ENCODE measurements at regions not wholly inside any gene's neighbourhood (a gene's known extent, or its start where the extent isn't known, plus 50 kb on each side); places are given as distances from the start of the nearest gene placed in this dataset.

DNA sequence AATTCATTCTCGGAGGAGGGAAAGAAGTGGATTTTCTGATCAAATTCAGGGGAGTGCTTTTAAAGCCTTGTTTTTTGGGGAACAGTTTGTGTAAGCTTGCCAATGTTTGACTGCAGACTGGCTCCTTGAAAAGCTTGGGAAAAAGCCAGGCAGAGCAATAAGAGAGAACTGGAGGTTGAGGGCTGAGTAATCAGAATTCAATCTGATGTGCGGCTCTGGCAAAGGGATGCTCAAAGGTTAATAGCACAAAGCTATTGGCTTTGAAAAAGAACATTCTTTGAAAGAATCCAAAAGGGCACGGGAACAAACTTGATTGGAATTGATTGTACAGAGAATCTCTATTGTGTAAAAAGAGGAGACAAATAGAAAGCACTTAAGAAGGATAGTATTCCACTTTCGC, 279.3 kb downstream of the YTHDC2 start:
- intact Hi-C loops (cut with micrococcal nuclease) = no loop called here
- no peak overlapping the region for H3K4me3 ChIP-seq
- H3K4me1 ChIP-seq (replicated peaks in 1 of 2; ENCODE audit: control insufficient read depth in 2 of 2, insufficient read depth in 2 of 2, low read length in 2 of 2) = no peaks in the 10 kb centered on the region
- no peak overlapping the region for H3K4me2 ChIP-seq (ENCODE audit: insufficient read depth, low read length)
- H4K20me1 ChIP-seq (replicated peaks; ENCODE audit: control insufficient read depth, insufficient read depth, low read length) = no peaks in the 10 kb centered on the region
- TF ChIP-seq, protein P1, sequence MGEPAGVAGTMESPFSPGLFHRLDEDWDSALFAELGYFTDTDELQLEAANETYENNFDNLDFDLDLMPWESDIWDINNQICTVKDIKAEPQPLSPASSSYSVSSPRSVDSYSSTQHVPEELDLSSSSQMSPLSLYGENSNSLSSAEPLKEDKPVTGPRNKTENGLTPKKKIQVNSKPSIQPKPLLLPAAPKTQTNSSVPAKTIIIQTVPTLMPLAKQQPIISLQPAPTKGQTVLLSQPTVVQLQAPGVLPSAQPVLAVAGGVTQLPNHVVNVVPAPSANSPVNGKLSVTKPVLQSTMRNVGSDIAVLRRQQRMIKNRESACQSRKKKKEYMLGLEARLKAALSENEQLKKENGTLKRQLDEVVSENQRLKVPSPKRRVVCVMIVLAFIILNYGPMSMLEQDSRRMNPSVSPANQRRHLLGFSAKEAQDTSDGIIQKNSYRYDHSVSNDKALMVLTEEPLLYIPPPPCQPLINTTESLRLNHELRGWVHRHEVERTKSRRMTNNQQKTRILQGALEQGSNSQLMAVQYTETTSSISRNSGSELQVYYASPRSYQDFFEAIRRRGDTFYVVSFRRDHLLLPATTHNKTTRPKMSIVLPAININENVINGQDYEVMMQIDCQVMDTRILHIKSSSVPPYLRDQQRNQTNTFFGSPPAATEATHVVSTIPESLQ (CRISPR knock-in tag; IDR thresholded peaks at IDR 0.05) = no peak
- TF ChIP-seq ZNF134 (CRISPR knock-in tag; conservative IDR thresholded peaks at IDR 0.05) (no peak), SAFB (IDR thresholded peaks at IDR 0.05; ENCODE audit: borderline replicate concordance, low read depth, low read length) (no peak)
- ChIA-PET POLR2A (no interaction called here), CTCF (ENCODE audit: low intra/inter-chr PET ratio) (no interaction called here)
- no peaks in the 10 kb centered on the region for H3K36me3 ChIP-seq (ENCODE audit: control insufficient read depth, insufficient read depth, low read length)
- no peaks in the 10 kb centered on the region for H3K27me3 ChIP-seq (ENCODE audit: control insufficient read depth in 2 of 2, insufficient read depth in 2 of 2, low read length in 2 of 2)
- 0% methylated on average over 4 of the region's 4 CpGs for WGBS (ENCODE audit: insufficient coverage, low coverage, missing lambda C conversion rate)
- in situ Hi-C loops (cut with MboI) = no loop called here
- no peaks in the 10 kb centered on the region for H3K9me3 ChIP-seq (replicated peaks; ENCODE audit: control insufficient read depth, insufficient read depth, low read depth, low read length)
- H3K27ac ChIP-seq (ENCODE audit: extremely low read depth, low read depth, low read length) = no peak overlapping the region
- ATAC-seq = no peak
- H3K9me1 ChIP-seq (ENCODE audit: control insufficient read depth, insufficient read depth, low read length) = no peaks in the 10 kb centered on the region
- H3K9ac ChIP-seq (ENCODE audit: insufficient read depth in 1 of 2, low read depth in 2 of 2, low read length in 2 of 2) = no peak overlapping the region
- DNase-seq (ENCODE audit: extremely low read depth in 1 of 4, low spot score in 3 of 4) = no peak
- no peak overlapping the region for H2AFZ ChIP-seq (ENCODE audit: low read depth, low read length)
- no peak for FAIRE-seq
- no peaks in the 10 kb centered on the region for H3K79me2 ChIP-seq (ENCODE audit: control insufficient read depth, insufficient read depth, low read length)
- no TSS peak for BruUV-seq (replicated peaks)

DNA sequence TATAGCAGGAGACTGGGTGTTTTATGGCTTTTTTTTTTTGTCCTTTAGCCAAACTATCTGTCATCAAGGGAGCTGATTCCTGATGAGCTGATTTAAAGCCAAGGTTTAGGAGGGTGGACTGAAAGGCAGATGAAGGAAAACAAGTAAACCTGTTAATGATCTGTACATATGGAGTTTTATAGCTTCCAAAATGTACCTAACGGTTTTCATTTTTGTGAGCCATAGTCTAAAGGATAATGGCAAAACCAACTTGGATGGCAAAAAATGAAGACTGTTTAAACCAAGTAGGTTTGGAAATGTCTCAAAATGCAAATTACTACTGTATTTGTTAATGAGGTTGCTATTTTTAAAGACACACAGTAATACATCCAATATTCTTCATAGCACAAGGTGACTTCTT, 281.5 kb downstream of the YTHDC2 start:
- Histone ChIP-seq H3K4me3 (no peak overlapping the region), H3K9ac (ENCODE audit: insufficient read depth in 1 of 2, low read depth in 2 of 2, low read length in 2 of 2) (no peak overlapping the region), H3K79me2 (ENCODE audit: control insufficient read depth, insufficient read depth, low read length) (no peaks in the 10 kb centered on the region), H3K36me3 (ENCODE audit: control insufficient read depth, insufficient read depth, low read length) (no peaks in the 10 kb centered on the region), H3K4me1 (replicated peaks in 1 of 2; ENCODE audit: control insufficient read depth in 2 of 2, insufficient read depth in 2 of 2, low read length in 2 of 2) (no peaks in the 10 kb centered on the region), H3K9me1 (ENCODE audit: control insufficient read depth, insufficient read depth, low read length) (no peaks in the 10 kb centered on the region), H3K4me2 (ENCODE audit: insufficient read depth, low read length) (no peak overlapping the region), H3K27ac (ENCODE audit: extremely low read depth, low read depth, low read length) (no peak overlapping the region), H4K20me1 (replicated peaks; ENCODE audit: control insufficient read depth, insufficient read depth, low read length) (no peaks in the 10 kb centered on the region), H2AFZ (ENCODE audit: low read depth, low read length) (no peak overlapping the region), H3K27me3 (ENCODE audit: control insufficient read depth in 2 of 2, insufficient read depth in 2 of 2, low read length in 2 of 2) (no peaks in the 10 kb centered on the region), H3K9me3 (replicated peaks; ENCODE audit: control insufficient read depth, insufficient read depth, low read depth, low read length) (no peaks in the 10 kb centered on the region)
- no peak for FAIRE-seq
- ChIA-PET CTCF (ENCODE audit: low intra/inter-chr PET ratio) (no interaction called here), POLR2A (no interaction called here)
- intact Hi-C loops (cut with micrococcal nuclease) (no loop called here), in situ Hi-C loops (cut with MboI) (no loop called here)
- no TSS peak for BruUV-seq (replicated peaks)
- DNase-seq (ENCODE audit: extremely low read depth in 1 of 4, low spot score in 3 of 4) = no peak
- 0% methylated on average over 1 of the region's 1 CpG for WGBS (ENCODE audit: insufficient coverage, low coverage, missing lambda C conversion rate)
- ATAC-seq = no peak
- TF ChIP-seq, protein P2, sequence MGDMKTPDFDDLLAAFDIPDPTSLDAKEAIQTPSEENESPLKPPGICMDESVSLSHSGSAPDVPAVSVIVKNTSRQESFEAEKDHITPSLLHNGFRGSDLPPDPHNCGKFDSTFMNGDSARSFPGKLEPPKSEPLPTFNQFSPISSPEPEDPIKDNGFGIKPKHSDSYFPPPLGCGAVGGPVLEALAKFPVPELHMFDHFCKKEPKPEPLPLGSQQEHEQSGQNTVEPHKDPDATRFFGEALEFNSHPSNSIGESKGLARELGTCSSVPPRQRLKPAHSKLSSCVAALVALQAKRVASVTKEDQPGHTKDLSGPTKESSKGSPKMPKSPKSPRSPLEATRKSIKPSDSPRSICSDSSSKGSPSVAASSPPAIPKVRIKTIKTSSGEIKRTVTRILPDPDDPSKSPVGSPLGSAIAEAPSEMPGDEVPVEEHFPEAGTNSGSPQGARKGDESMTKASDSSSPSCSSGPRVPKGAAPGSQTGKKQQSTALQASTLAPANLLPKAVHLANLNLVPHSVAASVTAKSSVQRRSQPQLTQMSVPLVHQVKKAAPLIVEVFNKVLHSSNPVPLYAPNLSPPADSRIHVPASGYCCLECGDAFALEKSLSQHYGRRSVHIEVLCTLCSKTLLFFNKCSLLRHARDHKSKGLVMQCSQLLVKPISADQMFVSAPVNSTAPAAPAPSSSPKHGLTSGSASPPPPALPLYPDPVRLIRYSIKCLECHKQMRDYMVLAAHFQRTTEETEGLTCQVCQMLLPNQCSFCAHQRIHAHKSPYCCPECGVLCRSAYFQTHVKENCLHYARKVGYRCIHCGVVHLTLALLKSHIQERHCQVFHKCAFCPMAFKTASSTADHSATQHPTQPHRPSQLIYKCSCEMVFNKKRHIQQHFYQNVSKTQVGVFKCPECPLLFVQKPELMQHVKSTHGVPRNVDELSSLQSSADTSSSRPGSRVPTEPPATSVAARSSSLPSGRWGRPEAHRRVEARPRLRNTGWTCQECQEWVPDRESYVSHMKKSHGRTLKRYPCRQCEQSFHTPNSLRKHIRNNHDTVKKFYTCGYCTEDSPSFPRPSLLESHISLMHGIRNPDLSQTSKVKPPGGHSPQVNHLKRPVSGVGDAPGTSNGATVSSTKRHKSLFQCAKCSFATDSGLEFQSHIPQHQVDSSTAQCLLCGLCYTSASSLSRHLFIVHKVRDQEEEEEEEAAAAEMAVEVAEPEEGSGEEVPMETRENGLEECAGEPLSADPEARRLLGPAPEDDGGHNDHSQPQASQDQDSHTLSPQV (IDR thresholded peaks at IDR 0.05) = no peak
- TF ChIP-seq CCNT2 (IDR thresholded peaks at IDR 0.05; ENCODE audit: borderline replicate concordance, extremely low read depth, insufficient read length, low read depth, low read length) (no peak), ZNF140 (CRISPR knock-in tag; IDR thresholded peaks at IDR 0.05) (no peak), YY1 (IDR thresholded peaks at IDR 0.05; ENCODE audit: borderline replicate concordance in 1 of 3, control insufficient read depth in 1 of 3, extremely low read depth in 1 of 3, insufficient read depth in 3 of 3, insufficient read length in 1 of 3, insufficient replicate concordance in 2 of 3, low read depth in 1 of 3, low read length in 2 of 3) (no peak)
